Body of pancreas (tissue), 4 donors: ENCODE measurements at regions not wholly inside any gene's neighbourhood (a gene's known extent, or its start where the extent isn't known, plus 50 kb on each side); places are given as distances from the start of the nearest gene placed in this dataset.

Source experiments
- POLR2A ChIP-seq, 3 donors: fragments of 450-650 bp; IDR thresholded peaks; one replicate each; pipeline ENCODE4 v1.6.1; 2016; ENCODE audit warnings: antibody characterized with exemption in 3 of 3, mild to moderate bottlenecking in 2 of 3
- TF ChIP-seq, protein P1 (sequence below), 7 experiments: fragments of 450-650 bp in 4 of 7; fragments of 200-600 bp in 3 of 7; sonication (generic) in 3 of 7; IDR thresholded peaks; one replicate each; pipeline ENCODE4 v1.5.1; 2016 to 2019; ENCODE audit warnings: antibody characterized with exemption in 7 of 7

DNA sequence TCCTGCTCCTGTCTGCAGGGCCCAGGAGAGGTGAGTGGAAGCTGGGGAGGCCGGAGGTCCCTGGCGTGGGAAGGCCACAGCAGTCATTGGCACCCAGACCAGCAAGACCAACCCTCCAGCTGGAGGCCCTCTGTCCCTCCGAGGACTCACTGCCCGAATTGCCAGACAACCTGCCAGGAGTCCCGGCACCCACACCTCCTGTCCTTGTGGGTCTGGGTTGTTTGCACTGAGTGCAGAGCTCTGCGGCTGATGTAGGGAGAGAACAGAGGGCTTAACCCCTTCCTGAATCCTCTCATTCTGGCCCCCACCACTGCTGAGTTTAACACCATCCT, 204.9 kb downstream of the KIF26A start:
- TF ChIP-seq, protein P1, sequence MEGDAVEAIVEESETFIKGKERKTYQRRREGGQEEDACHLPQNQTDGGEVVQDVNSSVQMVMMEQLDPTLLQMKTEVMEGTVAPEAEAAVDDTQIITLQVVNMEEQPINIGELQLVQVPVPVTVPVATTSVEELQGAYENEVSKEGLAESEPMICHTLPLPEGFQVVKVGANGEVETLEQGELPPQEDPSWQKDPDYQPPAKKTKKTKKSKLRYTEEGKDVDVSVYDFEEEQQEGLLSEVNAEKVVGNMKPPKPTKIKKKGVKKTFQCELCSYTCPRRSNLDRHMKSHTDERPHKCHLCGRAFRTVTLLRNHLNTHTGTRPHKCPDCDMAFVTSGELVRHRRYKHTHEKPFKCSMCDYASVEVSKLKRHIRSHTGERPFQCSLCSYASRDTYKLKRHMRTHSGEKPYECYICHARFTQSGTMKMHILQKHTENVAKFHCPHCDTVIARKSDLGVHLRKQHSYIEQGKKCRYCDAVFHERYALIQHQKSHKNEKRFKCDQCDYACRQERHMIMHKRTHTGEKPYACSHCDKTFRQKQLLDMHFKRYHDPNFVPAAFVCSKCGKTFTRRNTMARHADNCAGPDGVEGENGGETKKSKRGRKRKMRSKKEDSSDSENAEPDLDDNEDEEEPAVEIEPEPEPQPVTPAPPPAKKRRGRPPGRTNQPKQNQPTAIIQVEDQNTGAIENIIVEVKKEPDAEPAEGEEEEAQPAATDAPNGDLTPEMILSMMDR (IDR thresholded peaks at IDR 0.05), result no peak
- TF ChIP-seq POLR2A (IDR thresholded peaks at IDR 0.05), result no peak
